Neural cell (in vitro differentiated cells): ENCODE measurements at regions not wholly inside any gene's neighbourhood (a gene's known extent, or its start where the extent isn't known, plus 50 kb on each side); places are given as distances from the start of the nearest gene placed in this dataset.

ENCODE experiments used
- CTCF ChIP-seq: fragments of 450-650 bp; IDR thresholded peaks from 2 replicates; pipeline ENCODE4 v1.5.1; 2014; ENCODE audit warnings: antibody characterized with exemption, mild to moderate bottlenecking, moderate library complexity; ENCODE audit not compliant: poor library complexity, severe bottlenecking
- EP300 ChIP-seq: fragments of 450-650 bp; conservative IDR thresholded peaks from 2 replicates; pipeline ENCODE4 v1.6.1; 2014; ENCODE audit warnings: antibody characterized with exemption, mild to moderate bottlenecking, moderate library complexity; ENCODE audit not compliant: poor library complexity, severe bottlenecking
- EZH2 ChIP-seq: fragments of 200-600, 300-800 bp; shearing (Covaris generic), sonication (generic); IDR thresholded peaks from 2 replicates; pipeline ENCODE4 v1.6.1; 2014; ENCODE audit warnings: antibody characterized with exemption, low read length, borderline replicate concordance, mild to moderate bottlenecking; ENCODE audit not compliant: insufficient read depth, poor library complexity, severe bottlenecking
- MXI1 ChIP-seq: fragments of 450-650 bp; conservative IDR thresholded peaks from 2 replicates; pipeline ENCODE4 v1.6.1; 2014; ENCODE audit warnings: antibody characterized with exemption, mild to moderate bottlenecking; ENCODE audit not compliant: poor library complexity, severe bottlenecking
- POLR2AphosphoS5 ChIP-seq: IDR thresholded peaks from 2 replicates; pipeline ENCODE4 v1.6.1; 2012
- RAD21 ChIP-seq: fragments of 450-650 bp; conservative IDR thresholded peaks from 2 replicates; pipeline ENCODE4 v1.6.1; 2014; ENCODE audit warnings: antibody characterized with exemption, mild to moderate bottlenecking, moderate library complexity
- REST ChIP-seq: IDR thresholded peaks from 2 replicates; pipeline ENCODE4 v1.6.1; 2012; ENCODE audit warnings: borderline replicate concordance
- SMC3 ChIP-seq: fragments of 450-650 bp; conservative IDR thresholded peaks from 2 replicates; pipeline ENCODE4 v1.6.1; 2014; ENCODE audit warnings: antibody characterized with exemption, mild to moderate bottlenecking, moderate library complexity; ENCODE audit not compliant: poor library complexity

DNA sequence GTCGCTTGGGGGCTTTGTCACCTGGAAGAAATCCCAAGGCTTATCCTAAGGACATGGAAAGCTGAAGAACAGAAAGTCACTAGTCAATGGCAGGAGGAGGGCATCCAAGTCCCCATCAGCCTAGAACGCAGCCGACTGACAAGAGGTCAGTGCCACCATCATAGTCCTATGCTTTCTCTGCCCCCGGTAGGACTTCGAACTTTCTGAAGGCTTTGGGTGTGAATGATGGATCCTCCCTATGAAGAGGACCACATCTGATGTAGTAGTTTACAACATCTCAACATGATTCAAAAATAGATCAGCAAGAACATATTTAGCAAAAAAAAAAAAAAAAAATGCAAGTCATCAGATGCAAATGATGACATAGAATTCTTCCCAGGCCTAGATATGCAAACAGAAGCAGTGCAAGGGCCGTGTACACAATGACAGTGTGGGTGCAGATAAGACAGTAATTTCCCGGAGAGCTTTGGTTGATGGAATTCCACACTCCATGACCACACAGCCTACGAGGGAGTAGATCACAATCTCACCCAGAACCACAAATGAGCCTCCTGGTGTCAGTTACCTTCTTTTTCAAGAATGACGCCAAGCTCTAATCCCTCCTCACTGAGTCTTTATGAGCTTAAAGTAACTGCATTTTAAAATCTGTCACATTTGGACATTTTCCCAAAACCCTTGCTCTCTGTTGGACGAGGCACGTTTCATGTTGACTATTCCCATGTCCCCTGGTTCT, 88.2 kb downstream of the PSMG1 start:
- TF ChIP-seq CTCF (no peak), POLR2AphosphoS5 (no peak), EP300 (no peak), REST (no peak), EZH2 (no peak), SMC3 (no peak), MXI1 (no peak), RAD21 (no peak)
